NCI-H774 (cell line): ENCODE measurements at regions not wholly inside any gene's neighbourhood (a gene's known extent, or its start where the extent isn't known, plus 50 kb on each side); places are given as distances from the start of the nearest gene placed in this dataset.

Source experiments
- DNase-seq: peaks from one replicate; lab custom pipeline; 2025; lab: John Stamatoyannopoulos, UW

- DNase-seq, result no peak
These were observed 51.4 kb upstream of the MSX1 start for GRCh38 chr4:4808086-4808485.

- no peak for DNase-seq
These were observed 53.6 kb upstream of the MSX1 start for GRCh38 chr4:4805887-4806286.

DNA sequence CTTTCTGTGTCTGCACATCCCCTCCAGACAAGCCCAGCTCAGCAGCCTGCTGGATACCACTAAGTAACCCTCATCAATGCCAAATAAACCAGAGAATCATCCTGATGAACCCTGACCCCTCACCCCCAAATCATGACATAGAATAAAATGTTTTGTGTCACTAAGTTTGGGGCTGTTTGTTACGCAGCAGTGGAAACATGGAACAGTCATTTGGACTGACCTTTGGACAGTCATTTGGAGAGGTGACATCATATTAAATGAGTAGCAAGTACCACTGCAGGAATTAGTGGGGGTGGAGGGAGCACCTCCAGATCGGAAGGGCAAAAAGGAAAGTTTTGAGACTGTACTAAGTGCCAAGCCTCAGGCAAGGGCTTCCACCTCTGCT is 55.6 kb upstream of the MSX1 start:
- no peak for DNase-seq

GRCh38 chr4:4803216-4803911 is 56.1 kb upstream of the MSX1 start:
- DNase-seq, result no peak

DNA sequence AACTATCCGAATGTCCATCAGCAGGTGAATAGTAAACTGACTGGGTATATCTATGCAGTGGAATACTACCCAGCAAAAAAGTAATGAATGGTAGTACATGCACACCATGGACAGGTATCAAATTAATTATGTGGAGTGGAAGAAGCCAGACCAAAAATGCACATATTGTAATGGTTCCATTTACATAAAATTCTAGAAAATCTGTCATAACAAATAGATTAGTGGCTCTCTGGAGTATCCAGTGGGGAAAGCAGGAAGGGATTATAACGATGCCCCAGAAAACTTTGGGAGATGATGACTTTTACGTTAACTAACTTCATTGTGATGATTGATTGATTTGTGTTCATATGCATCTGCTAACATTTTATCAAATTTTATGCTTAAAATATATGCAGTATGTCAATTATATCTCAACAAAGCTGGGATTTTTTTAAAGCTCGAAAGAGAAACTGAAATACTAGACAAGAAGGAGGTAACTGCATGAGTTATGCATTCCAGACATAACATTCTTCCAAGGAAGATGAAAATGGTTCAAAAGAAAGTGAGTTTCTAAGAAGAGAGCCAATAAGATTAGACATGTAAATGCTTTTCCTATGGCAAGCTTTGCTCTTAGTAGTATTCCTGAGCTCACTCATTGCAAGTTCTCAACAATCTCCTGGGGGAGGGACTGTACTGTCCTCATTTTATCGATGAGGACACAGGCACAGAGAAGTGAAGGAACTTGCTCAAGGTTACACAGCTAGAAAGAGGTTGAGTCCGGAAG is 58.6 kb upstream of the MSX1 start:
- DNase-seq, result no peak

DNA sequence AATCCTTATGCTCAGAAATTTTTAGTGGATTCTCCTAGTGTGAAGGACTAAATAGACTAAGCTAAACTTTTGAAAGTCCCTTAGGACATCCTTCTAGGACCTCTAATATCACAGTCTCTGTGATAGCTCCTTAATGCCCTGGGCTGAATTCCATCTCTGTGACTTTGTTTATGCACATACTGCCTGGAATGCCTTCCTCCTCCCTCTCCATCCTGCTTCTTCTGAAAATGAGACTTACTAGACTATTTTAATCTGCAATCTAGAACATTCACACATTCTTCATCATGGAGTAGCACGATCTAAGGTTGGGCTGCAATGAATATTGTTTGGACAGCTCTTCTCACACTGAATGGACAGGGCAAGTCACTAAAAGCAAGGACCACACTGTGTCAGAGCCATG is 65.0 kb upstream of the MSX1 start:
- no peak for DNase-seq

DNA sequence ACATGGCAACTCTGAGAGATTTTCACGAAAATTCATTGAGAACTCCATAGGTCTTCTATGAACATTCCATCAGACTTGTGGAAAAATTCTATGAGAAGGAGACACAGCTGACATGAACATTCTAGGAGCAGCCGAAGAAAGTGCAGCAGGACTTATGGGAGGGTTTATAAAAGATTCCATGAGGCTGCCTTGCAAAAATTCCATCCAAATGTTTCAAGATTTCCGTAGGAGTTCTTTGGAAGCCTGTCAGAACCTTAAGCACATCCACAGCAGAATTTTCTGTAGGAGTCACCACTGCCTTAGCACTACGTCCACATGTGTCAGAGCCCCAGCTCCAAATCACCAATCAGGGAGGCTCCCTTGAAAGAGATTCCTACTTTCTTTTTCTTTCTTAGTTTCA is 67.0 kb upstream of the MSX1 start:
- DNase-seq, result no peak

- no peak for DNase-seq
These were observed 68.0 kb upstream of the MSX1 start for GRCh38 chr4:4791299-4792111.

- no peak for DNase-seq
These were observed 70.0 kb upstream of the MSX1 start for GRCh38 chr4:4789462-4789861.

DNA sequence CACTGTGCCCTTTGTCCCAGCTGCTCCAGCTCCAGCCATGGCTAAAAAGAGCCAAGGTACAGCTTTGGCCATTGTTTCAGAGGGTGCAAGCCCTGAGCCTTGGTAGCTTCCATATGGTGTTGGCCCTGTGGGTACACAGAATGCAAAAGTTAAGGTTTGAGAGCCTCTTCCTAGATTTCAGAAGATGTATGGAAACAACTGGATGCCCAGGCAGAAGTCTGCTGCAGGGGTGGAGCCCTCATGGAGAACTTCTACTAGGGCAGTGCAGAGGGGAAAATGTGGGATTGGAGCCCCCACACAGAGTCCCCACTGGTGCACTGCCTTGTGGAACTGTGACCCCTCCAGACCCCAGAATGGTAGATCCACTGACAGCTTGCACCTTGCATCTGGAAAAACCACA is 70.9 kb upstream of the MSX1 start:
- no peak for DNase-seq

DNA sequence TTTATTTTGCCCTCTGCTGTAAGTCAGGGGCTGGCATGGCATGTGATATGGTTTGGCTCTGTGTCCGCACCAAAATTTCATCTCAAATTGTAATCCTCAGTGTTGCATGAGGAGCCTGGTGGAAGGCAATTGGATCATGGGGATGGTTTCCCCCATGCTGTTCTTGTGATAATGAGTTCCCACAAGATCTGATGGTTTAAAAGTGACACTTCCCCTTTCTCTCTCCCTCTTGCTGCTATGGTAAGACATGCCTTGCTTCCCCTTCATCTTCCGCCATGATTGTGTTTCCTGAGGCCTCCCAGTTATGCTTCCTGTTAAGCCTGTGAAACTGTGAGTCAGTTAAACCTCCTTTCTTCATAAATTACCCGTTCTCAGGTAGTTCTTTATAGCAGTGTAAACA is 72.0 kb upstream of the MSX1 start:
- no peak for DNase-seq

- DNase-seq, result no peak
These were observed 75.1 kb upstream of the MSX1 start for GRCh38 chr4:4784379-4784778.

DNA sequence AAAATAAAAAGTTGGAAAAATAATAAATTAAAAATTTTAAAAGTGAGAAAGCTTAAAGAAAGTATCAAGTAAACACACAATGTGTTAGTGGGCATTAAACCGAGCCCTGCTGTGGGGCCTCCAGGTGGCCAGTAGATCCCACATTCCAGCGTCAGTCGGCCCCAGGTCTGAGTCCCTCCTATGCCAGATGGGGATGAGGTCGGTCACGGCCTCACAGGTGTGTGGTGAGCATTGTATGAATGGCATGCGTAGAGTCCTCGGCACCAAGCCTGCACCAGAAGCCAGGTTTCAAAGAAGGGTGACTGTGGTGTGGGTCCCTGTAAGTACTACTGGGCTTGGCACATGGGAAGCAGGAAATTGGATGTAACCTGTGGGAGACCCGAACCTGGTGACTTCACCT is 75.6 kb upstream of the MSX1 start:
- no peak for DNase-seq

GRCh38 chr4:4782969-4783368 is 76.5 kb upstream of the MSX1 start:
- DNase-seq, result no peak

DNA sequence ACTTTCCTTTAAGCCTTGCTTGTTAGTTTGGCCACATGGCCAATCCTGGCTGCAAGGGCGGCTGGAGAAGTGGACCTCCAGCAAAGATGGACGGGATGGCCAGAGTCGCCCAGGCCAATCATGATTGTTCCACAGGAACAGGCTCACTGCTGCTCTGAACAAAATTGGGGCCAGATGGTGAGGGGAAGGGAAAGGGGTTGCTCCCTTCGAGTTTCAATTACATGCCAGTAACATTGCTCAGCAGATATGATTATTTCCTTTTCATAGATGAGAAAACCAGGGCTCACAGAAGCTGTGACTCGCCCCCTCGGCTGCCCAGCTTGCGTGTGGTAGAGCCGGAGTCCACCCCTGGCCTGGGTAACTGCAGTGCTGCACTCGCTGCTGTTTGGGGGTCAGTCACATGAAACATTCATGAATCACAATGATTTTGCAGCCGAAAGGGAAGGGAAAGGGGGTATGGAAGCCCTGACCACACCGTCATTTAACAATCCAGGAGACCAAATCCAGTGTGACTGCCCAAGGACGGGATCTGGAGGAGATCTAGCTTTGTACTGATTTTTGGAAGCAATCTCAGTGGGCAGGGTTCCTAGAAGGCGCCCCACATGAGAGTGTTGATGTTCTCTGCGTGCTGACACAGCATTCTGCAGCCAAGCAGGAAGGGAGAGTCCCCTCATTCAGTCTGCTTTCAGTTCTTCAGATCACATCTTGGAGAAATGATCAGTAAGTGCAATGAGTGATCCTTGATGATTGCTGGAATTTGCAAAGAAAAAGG is 77.3 kb upstream of the MSX1 start:
- DNase-seq, result no peak

DNA sequence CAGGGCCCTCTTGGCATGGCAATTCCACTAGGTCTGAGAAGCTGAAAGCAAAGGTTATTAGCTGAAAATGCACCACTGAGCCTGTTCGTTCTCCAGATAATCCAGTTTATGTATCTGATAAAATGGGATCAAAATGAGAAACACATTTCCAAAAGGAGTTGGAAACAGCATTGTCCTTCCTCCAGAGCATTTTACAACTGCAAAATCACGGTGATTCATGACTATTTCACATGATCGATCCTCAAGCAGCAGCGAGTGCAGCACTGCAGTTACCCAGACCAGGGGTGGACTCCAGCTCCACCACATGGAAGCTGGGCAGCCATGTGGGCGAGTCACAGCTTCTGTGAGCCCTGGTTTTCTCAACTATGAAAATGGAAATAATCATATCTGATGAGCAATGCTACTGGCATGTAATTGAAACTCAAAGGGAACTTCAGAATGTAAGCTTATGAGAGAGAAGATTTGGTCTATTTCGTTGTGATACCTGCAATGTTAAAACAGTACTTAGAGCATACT is 78.7 kb upstream of the MSX1 start:
- DNase-seq, result no peak

- no peak for DNase-seq
These were observed 80.0 kb upstream of the MSX1 start for GRCh38 chr4:4779486-4779885.

DNA sequence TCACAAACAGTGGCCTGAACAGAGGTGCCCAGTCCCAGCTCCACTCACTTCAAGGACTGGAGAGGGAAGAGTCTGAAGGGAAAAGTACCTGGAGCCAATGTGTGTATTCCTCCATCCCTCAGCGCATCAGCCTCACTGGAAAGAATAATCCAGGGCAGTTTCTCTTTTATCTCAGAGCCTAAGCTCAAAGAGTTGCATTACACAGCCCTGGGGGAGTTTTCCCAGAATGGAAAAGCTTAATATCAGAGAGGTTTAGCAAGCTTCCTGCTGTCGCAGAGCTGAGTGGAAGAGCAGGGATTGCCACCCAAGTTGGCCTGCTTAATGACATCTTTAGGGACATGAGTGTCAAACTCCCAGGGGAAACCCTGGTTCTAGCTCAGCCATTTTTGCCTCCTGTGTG is 80.4 kb upstream of the MSX1 start:
- DNase-seq, result no peak

- no peak for DNase-seq
These were observed 80.9 kb upstream of the MSX1 start for GRCh38 chr4:4778554-4778953.

DNA sequence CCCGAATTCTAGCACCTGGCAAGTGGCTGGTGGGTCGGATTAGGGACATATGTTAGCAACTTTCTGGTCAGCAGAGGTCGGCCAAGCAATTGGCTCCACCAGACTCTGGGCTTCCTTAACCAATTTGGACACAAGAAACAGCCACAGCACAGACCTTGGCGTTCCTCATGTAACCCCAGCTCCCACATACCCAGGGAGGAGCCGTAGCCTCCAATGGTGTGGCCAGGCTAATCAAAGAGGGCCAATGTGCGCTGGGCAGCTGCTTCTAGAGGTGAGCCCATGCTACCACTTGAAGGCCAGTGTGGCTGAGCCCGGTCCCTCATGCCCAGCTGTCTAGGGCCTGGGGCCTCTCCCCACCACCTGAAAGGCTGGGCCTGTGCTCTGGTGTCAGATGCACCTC is 82.5 kb upstream of the MSX1 start:
- DNase-seq, result no peak

GRCh38 chr4:4776335-4776734 is 83.1 kb upstream of the MSX1 start:
- no peak for DNase-seq

- DNase-seq, result no peak
These were observed 83.9 kb upstream of the MSX1 start for GRCh38 chr4:4775493-4776004.
